ENCODE measurements at regions not wholly inside any gene's neighbourhood (a gene's known extent, or its start where the extent isn't known, plus 50 kb on each side); places are given as distances from the start of the nearest gene placed in this dataset.

- Histone ChIP-seq H3K4me3 (replicated peaks; ENCODE audit: insufficient read depth, low read length) (no peak overlapping the region), H3K27me3 (ENCODE audit: insufficient read depth, poor library complexity, severe bottlenecking) (no peaks in the 10 kb centered on the region), H3K27ac (replicated peaks) (no peak overlapping the region)
- DNase-seq (ENCODE audit: low read depth in 1 of 2, low spot score in 1 of 2): no peak
- TF ChIP-seq GABPA (IDR thresholded peaks at IDR 0.05; ENCODE audit: low read depth) (no peak), REST (IDR thresholded peaks at IDR 0.05; ENCODE audit: insufficient replicate concordance, low read depth) (no peak), SPI1 (IDR thresholded peaks at IDR 0.05; ENCODE audit: borderline replicate concordance, low read depth) (no peak), CTCF (IDR thresholded peaks at IDR 0.05; ENCODE audit: insufficient read depth, low read length) (no peak), POLR2AphosphoS5 (IDR thresholded peaks at IDR 0.05; ENCODE audit: low read depth) (no peak)
These were observed 422.1 kb upstream of the FAT3 start for GRCh38 chr11:91802475-91802874.

GRCh38 chr11:91800208-91800914 is 424.3 kb upstream of the FAT3 start:
- Histone ChIP-seq H3K27me3 (ENCODE audit: insufficient read depth, poor library complexity, severe bottlenecking) (no peaks in the 10 kb centered on the region), H3K4me3 (replicated peaks; ENCODE audit: insufficient read depth, low read length) (no peak overlapping the region), H3K27ac (replicated peaks) (no peak overlapping the region)
- TF ChIP-seq CTCF (IDR thresholded peaks at IDR 0.05; ENCODE audit: insufficient read depth, low read length): no peak
- no peak for TF ChIP-seq POLR2AphosphoS5 (IDR thresholded peaks at IDR 0.05; ENCODE audit: low read depth)
- no peak for TF ChIP-seq REST (IDR thresholded peaks at IDR 0.05; ENCODE audit: insufficient replicate concordance, low read depth)
- no peak for TF ChIP-seq SPI1 (IDR thresholded peaks at IDR 0.05; ENCODE audit: borderline replicate concordance, low read depth)
- DNase-seq (ENCODE audit: low read depth in 1 of 2, low spot score in 1 of 2): no peak

- no peak overlapping the region for H3K27ac ChIP-seq (replicated peaks)
- no peak for TF ChIP-seq REST (IDR thresholded peaks at IDR 0.05; ENCODE audit: insufficient replicate concordance, low read depth)
- no peak overlapping the region for H3K4me3 ChIP-seq (replicated peaks; ENCODE audit: insufficient read depth, low read length)
- no peak for DNase-seq (ENCODE audit: low read depth in 1 of 2, low spot score in 1 of 2)
- no peaks in the 10 kb centered on the region for H3K27me3 ChIP-seq (ENCODE audit: insufficient read depth, poor library complexity, severe bottlenecking)
These were observed 426.4 kb upstream of the FAT3 start for GRCh38 chr11:91798240-91798639.
